ENCODE measurements at regions not wholly inside any gene's neighbourhood (a gene's known extent, or its start where the extent isn't known, plus 50 kb on each side); places are given as distances from the start of the nearest gene placed in this dataset.

DNA sequence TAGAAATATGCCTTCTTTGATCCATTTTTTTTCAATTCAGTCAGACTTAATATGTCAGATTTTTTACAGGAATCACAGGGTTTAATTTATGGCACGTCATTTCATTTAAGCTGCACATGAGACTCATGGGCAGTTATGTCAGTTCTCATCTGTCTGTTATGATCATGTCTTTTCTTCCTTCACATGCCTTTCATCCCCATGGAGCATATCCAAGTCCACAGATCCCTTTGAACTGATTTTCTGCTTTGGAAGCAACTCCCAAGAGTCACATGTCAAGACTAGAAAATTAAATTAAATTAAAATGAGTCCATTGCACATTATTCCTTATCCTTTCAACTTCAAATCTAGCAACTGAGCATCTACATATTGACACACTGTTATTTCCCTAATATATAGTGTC, 1274.0 kb upstream of the C9orf72 start:
- TF ChIP-seq, protein P1, sequence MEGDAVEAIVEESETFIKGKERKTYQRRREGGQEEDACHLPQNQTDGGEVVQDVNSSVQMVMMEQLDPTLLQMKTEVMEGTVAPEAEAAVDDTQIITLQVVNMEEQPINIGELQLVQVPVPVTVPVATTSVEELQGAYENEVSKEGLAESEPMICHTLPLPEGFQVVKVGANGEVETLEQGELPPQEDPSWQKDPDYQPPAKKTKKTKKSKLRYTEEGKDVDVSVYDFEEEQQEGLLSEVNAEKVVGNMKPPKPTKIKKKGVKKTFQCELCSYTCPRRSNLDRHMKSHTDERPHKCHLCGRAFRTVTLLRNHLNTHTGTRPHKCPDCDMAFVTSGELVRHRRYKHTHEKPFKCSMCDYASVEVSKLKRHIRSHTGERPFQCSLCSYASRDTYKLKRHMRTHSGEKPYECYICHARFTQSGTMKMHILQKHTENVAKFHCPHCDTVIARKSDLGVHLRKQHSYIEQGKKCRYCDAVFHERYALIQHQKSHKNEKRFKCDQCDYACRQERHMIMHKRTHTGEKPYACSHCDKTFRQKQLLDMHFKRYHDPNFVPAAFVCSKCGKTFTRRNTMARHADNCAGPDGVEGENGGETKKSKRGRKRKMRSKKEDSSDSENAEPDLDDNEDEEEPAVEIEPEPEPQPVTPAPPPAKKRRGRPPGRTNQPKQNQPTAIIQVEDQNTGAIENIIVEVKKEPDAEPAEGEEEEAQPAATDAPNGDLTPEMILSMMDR (conservative IDR thresholded peaks at IDR 0.05): no peak
- no peak for TF ChIP-seq ZFX (IDR thresholded peaks at IDR 0.05)

All from C4-2B (cell line).